ENCODE measurements at regions not wholly inside any gene's neighbourhood (a gene's known extent, or its start where the extent isn't known, plus 50 kb on each side); places are given as distances from the start of the nearest gene placed in this dataset.

GRCh38 chr17:73735245-73735644, 91.0 kb upstream of the SDK2 start:
- H3K9me3 Mint-ChIP-seq (ENCODE audit: low read depth), result peaks cover 8% of the 10 kb centered on the region
- H3K4me1 Mint-ChIP-seq (ENCODE audit: low read depth), result peaks cover 3% of the 10 kb centered on the region
- H3K27ac Mint-ChIP-seq, result no peak overlapping the region
- no peak overlapping the region for H3K4me3 Mint-ChIP-seq
- H3K36me3 Mint-ChIP-seq, result peaks cover 7% of the 10 kb centered on the region
- H3K27me3 Mint-ChIP-seq, result peaks cover 1% of the 10 kb centered on the region

GRCh38 chr17:73738751-73739575, 94.7 kb upstream of the SDK2 start:
- H3K4me1 Mint-ChIP-seq (ENCODE audit: low read depth), result peaks cover 7% of the 10 kb centered on the region
- H3K27ac Mint-ChIP-seq, result no peak overlapping the region
- no peak overlapping the region for H3K4me3 Mint-ChIP-seq
- peaks cover 1% of the 10 kb centered on the region for H3K27me3 Mint-ChIP-seq
- H3K9me3 Mint-ChIP-seq (ENCODE audit: low read depth), result no peaks in the 10 kb centered on the region
- no peaks in the 10 kb centered on the region for H3K36me3 Mint-ChIP-seq

- Mint-ChIP-seq H3K27me3 (peaks cover 1% of the 10 kb centered on the region), H3K4me1 (ENCODE audit: low read depth) (peaks cover 7% of the 10 kb centered on the region), H3K9me3 (ENCODE audit: low read depth) (no peaks in the 10 kb centered on the region), H3K27ac (no peak overlapping the region), H3K4me3 (no peak overlapping the region), H3K36me3 (no peaks in the 10 kb centered on the region)
These were observed 96.1 kb upstream of the SDK2 start for GRCh38 chr17:73740370-73740769.

GRCh38 chr17:73742948-73743381, 98.7 kb upstream of the SDK2 start:
- no peak overlapping the region for H3K27ac Mint-ChIP-seq
- peaks cover 7% of the 10 kb centered on the region for H3K4me1 Mint-ChIP-seq (ENCODE audit: low read depth)
- no peaks in the 10 kb centered on the region for H3K36me3 Mint-ChIP-seq
- H3K4me3 Mint-ChIP-seq, result no peak overlapping the region
- H3K27me3 Mint-ChIP-seq, result no peaks in the 10 kb centered on the region
- no peaks in the 10 kb centered on the region for H3K9me3 Mint-ChIP-seq (ENCODE audit: low read depth)

GRCh38 chr17:73743518-73744201, 99.4 kb upstream of the SDK2 start:
- Mint-ChIP-seq H3K27me3 (no peaks in the 10 kb centered on the region), H3K36me3 (no peaks in the 10 kb centered on the region), H3K27ac (no peak overlapping the region), H3K9me3 (ENCODE audit: low read depth) (no peaks in the 10 kb centered on the region), H3K4me1 (ENCODE audit: low read depth) (peaks cover 7% of the 10 kb centered on the region), H3K4me3 (no peak overlapping the region)

- Mint-ChIP-seq H3K9me3 (ENCODE audit: low read depth) (no peaks in the 10 kb centered on the region), H3K27ac (no peak overlapping the region), H3K36me3 (no peaks in the 10 kb centered on the region), H3K4me3 (no peak overlapping the region), H3K27me3 (no peaks in the 10 kb centered on the region), H3K4me1 (ENCODE audit: low read depth) (peaks cover 7% of the 10 kb centered on the region)
These were observed 100.2 kb upstream of the SDK2 start for GRCh38 chr17:73744411-73744810.

GRCh38 chr17:73746314-73747073, 102.2 kb upstream of the SDK2 start:
- Mint-ChIP-seq H3K27me3 (no peaks in the 10 kb centered on the region), H3K9me3 (ENCODE audit: low read depth) (no peaks in the 10 kb centered on the region), H3K27ac (no peak overlapping the region), H3K4me1 (ENCODE audit: low read depth) (no peaks in the 10 kb centered on the region), H3K4me3 (no peak overlapping the region), H3K36me3 (no peaks in the 10 kb centered on the region)

GRCh38 chr17:73747221-73748002, 103.2 kb upstream of the SDK2 start:
- no peak overlapping the region for H3K27ac Mint-ChIP-seq
- H3K4me3 Mint-ChIP-seq, result no peak overlapping the region
- H3K9me3 Mint-ChIP-seq (ENCODE audit: low read depth), result no peaks in the 10 kb centered on the region
- no peaks in the 10 kb centered on the region for H3K4me1 Mint-ChIP-seq (ENCODE audit: low read depth)
- H3K27me3 Mint-ChIP-seq, result no peaks in the 10 kb centered on the region
- H3K36me3 Mint-ChIP-seq, result no peaks in the 10 kb centered on the region

- Mint-ChIP-seq H3K27me3 (no peaks in the 10 kb centered on the region), H3K4me3 (no peak overlapping the region), H3K4me1 (ENCODE audit: low read depth) (no peaks in the 10 kb centered on the region), H3K9me3 (ENCODE audit: low read depth) (no peaks in the 10 kb centered on the region), H3K27ac (no peak overlapping the region), H3K36me3 (no peaks in the 10 kb centered on the region)
These were observed 104.3 kb upstream of the SDK2 start for GRCh38 chr17:73748508-73748907.

- Mint-ChIP-seq H3K27me3 (no peaks in the 10 kb centered on the region), H3K9me3 (ENCODE audit: low read depth) (no peaks in the 10 kb centered on the region), H3K27ac (no peak overlapping the region), H3K4me1 (ENCODE audit: low read depth) (no peaks in the 10 kb centered on the region), H3K4me3 (no peak overlapping the region), H3K36me3 (no peaks in the 10 kb centered on the region)
These were observed 105.1 kb upstream of the SDK2 start for GRCh38 chr17:73749337-73749823.

- Mint-ChIP-seq H3K36me3 (no peaks in the 10 kb centered on the region), H3K4me1 (ENCODE audit: low read depth) (no peaks in the 10 kb centered on the region), H3K27ac (no peak overlapping the region), H3K4me3 (no peak overlapping the region), H3K27me3 (no peaks in the 10 kb centered on the region), H3K9me3 (ENCODE audit: low read depth) (no peaks in the 10 kb centered on the region)
These were observed 105.8 kb upstream of the SDK2 start for GRCh38 chr17:73749928-73750605.

GRCh38 chr17:73750975-73751374, 106.7 kb upstream of the SDK2 start:
- Mint-ChIP-seq H3K27ac (no peak overlapping the region), H3K9me3 (ENCODE audit: low read depth) (no peaks in the 10 kb centered on the region), H3K27me3 (no peaks in the 10 kb centered on the region), H3K36me3 (no peaks in the 10 kb centered on the region), H3K4me3 (no peak overlapping the region), H3K4me1 (ENCODE audit: low read depth) (no peaks in the 10 kb centered on the region)

- no peaks in the 10 kb centered on the region for H3K9me3 Mint-ChIP-seq (ENCODE audit: low read depth)
- H3K4me3 Mint-ChIP-seq, result no peak overlapping the region
- H3K27me3 Mint-ChIP-seq, result no peaks in the 10 kb centered on the region
- H3K4me1 Mint-ChIP-seq (ENCODE audit: low read depth), result peaks cover 7% of the 10 kb centered on the region
- H3K36me3 Mint-ChIP-seq, result no peaks in the 10 kb centered on the region
- H3K27ac Mint-ChIP-seq, result no peak overlapping the region
These were observed 109.7 kb upstream of the SDK2 start for GRCh38 chr17:73753751-73754496.
